H1 (cell line): ENCODE measurements at regions not wholly inside any gene's neighbourhood (a gene's known extent, or its start where the extent isn't known, plus 50 kb on each side); places are given as distances from the start of the nearest gene placed in this dataset.
"Not testable (repeated sequence)": the region's sequence is repeated elsewhere in the genome, so short reads cannot be mapped to it uniquely, and the experiment has no call there.

Source experiments
- BRCA1 ChIP-seq: IDR thresholded peaks from 2 replicates; pipeline ENCODE4 v1.6.1; 2012; ENCODE audit warnings: low read depth, low read length, improper control_type of control experiment
- CEBPB ChIP-seq: IDR thresholded peaks from 2 replicates; pipeline ENCODE4 v1.6.1; 2012; ENCODE audit warnings: low read depth, low read length
- CHD2 ChIP-seq: IDR thresholded peaks from 2 replicates; pipeline ENCODE4 v1.6.1; 2012; ENCODE audit warnings: low read length, improper control_type of control experiment
- EZH2 ChIP-seq: fragments of 200-600 bp; sonication (generic); IDR thresholded peaks from 2 replicates; pipeline ENCODE4 v1.7.1; 2012; ENCODE audit warnings: low read depth, mild to moderate bottlenecking, moderate library complexity, low read length, inconsistent platforms; ENCODE audit not compliant: severe bottlenecking
- GABPA ChIP-seq: IDR thresholded peaks from 2 replicates; pipeline ENCODE4 v1.6.1; 2011; ENCODE audit warnings: mild to moderate bottlenecking, low read length, moderate library complexity, borderline replicate concordance; ENCODE audit not compliant: insufficient read depth
- JUND ChIP-seq: IDR thresholded peaks from 2 replicates; pipeline ENCODE4 v1.6.1; 2011; ENCODE audit warnings: mild to moderate bottlenecking, improper control_type of control experiment, low read length
- NRF1 ChIP-seq: IDR thresholded peaks from 2 replicates; pipeline ENCODE4 v1.6.1; 2011; ENCODE audit warnings: mild to moderate bottlenecking, low read depth, low read length, improper control_type of control experiment
- PHF8 ChIP-seq: fragments of 200-600 bp; sonication (generic); conservative IDR thresholded peaks from 2 replicates; pipeline ENCODE4 v1.7.1; 2012; ENCODE audit warnings: low read depth, mild to moderate bottlenecking, inconsistent platforms, low read length, moderate library complexity
- POLR2A ChIP-seq, 2 experiments: IDR thresholded peaks; 1 replicate in 1 of 2; 2 replicates in 1 of 2; pipeline ENCODE4 v1.6.1; 2011; ENCODE audit warnings: low read depth in 2 of 2, low read length in 2 of 2, mild to moderate bottlenecking in 2 of 2; ENCODE audit errors: control extremely low read depth in 1 of 2
- RAD21 ChIP-seq, 2 experiments: IDR thresholded peaks in 1 of 2; conservative IDR thresholded peaks in 1 of 2; 2 replicates each; pipeline ENCODE4 v1.6.1; 2011; ENCODE audit warnings: low read depth in 2 of 2, low read length in 2 of 2, improper control_type of control experiment in 1 of 2, inconsistent platforms in 1 of 2, mild to moderate bottlenecking in 1 of 2, moderate library complexity in 1 of 2
- TAF1 ChIP-seq: IDR thresholded peaks from 2 replicates; pipeline ENCODE4 v1.6.1; 2011; ENCODE audit warnings: mild to moderate bottlenecking, low read depth, low read length
- ZNF274 ChIP-seq: IDR thresholded peaks from 2 replicates; pipeline ENCODE4 v1.7.0; 2012; ENCODE audit warnings: low read length, borderline replicate concordance; ENCODE audit errors: extremely low read depth
- TF ChIP-seq, protein P1 (sequence below), 3 experiments: IDR thresholded peaks; 1 replicate in 2 of 3; 2 replicates in 1 of 3; pipeline versions ENCODE4 v1.5.1 to v1.6.1; 2011; ENCODE audit warnings: low read length in 3 of 3, mild to moderate bottlenecking in 3 of 3, inconsistent platforms in 2 of 3, low read depth in 1 of 3, moderate library complexity in 1 of 3; ENCODE audit not compliant: insufficient read depth in 1 of 3; ENCODE audit errors: control extremely low read depth in 1 of 3

DNA sequence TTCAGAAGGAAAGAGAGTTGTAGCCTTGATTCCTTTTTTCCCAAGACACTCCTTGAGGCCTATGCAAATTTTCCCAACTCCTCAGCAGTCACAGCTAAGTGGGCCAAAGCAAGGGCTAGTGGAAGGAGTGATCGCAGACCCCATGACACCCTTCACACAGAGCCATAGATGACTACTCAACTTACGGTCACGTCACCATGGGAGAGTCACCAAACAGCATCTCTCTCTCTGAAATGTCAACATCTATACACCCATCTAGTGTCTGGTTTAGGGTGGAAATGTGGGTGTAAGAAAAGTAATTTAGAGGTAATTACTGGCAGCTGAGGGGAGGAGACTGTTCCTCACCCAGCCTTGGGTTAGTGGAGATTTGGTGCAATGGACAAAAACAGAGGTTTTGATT, 109.7 kb upstream of the CRYM start:
- not testable (repeated sequence) for TF ChIP-seq CHD2; POLR2A (IDR thresholded peaks at IDR 0.05; ENCODE audit: control extremely low read depth in 1 of 2, low read depth in 2 of 2, low read length in 2 of 2); PHF8; BRCA1; TAF1; CEBPB; ZNF274; EZH2; RAD21 (IDR thresholded peaks at IDR 0.05 in 1 of 2, conservative IDR thresholded peaks at IDR 0.05 in 1 of 2; ENCODE audit: low read depth in 2 of 2, low read length in 2 of 2); NRF1; JUND; GABPA
- TF ChIP-seq, protein P1, sequence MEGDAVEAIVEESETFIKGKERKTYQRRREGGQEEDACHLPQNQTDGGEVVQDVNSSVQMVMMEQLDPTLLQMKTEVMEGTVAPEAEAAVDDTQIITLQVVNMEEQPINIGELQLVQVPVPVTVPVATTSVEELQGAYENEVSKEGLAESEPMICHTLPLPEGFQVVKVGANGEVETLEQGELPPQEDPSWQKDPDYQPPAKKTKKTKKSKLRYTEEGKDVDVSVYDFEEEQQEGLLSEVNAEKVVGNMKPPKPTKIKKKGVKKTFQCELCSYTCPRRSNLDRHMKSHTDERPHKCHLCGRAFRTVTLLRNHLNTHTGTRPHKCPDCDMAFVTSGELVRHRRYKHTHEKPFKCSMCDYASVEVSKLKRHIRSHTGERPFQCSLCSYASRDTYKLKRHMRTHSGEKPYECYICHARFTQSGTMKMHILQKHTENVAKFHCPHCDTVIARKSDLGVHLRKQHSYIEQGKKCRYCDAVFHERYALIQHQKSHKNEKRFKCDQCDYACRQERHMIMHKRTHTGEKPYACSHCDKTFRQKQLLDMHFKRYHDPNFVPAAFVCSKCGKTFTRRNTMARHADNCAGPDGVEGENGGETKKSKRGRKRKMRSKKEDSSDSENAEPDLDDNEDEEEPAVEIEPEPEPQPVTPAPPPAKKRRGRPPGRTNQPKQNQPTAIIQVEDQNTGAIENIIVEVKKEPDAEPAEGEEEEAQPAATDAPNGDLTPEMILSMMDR (IDR thresholded peaks at IDR 0.05; ENCODE audit: control extremely low read depth in 1 of 3, insufficient read depth in 1 of 3, low read depth in 1 of 3, low read length in 3 of 3), result not testable (repeated sequence)
